ENCODE measurements at regions not wholly inside any gene's neighbourhood (a gene's known extent, or its start where the extent isn't known, plus 50 kb on each side); places are given as distances from the start of the nearest gene placed in this dataset.
A peak's percentile ranks its signal among the peaks of the same experiment; 100 is the strongest.

DNA sequence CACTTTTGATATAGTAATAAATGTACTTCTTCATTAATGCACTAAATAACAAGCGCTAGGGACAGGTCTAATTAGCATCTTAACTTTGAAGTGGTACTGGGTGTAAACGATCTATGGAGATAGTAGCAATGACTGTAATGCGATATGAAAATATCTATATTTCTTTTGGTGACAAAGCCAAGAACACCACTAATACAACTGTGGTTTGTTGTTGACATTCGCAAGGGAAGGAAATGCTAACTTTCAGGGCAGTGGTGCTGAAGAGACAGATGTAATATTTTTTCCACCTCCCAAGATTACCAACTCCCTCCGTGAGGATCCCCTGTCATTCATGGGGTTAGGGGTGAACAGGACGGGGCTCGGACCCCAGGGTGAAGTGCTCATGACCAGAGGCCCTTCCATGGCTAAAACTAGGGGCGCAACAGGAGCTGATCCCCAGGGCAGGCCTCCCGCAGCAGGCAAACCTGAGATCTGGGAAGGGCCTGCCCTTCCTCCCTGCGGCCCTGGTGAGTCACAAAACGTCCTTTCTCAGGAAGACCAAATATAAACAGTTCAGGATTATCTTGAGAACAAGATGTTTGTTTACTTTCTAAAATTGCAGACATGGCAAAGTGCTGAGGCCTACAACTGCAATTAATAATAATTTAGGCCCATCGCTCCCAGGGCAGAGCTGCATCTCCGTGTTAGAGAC is 65.0 kb upstream of the TOX2 start:
- no peak for DNase-seq (ENCODE audit: low read depth in 6 of 9, low spot score in 9 of 9)
- Histone ChIP-seq H3K36me3 (ENCODE audit: control insufficient read depth in 2 of 2, insufficient read depth in 2 of 2, low read length in 1 of 2) (no peaks in the 10 kb centered on the region), H3K9me3 (ENCODE audit: control insufficient read depth in 2 of 2, insufficient read depth in 1 of 2, low read length in 1 of 2) (no peaks in the 10 kb centered on the region), H3K27ac (ENCODE audit: low read depth in 1 of 2, low read length in 1 of 2) (no peak overlapping the region), H3K4me3 (ENCODE audit: low read length in 2 of 2) (no peak overlapping the region), H3K4me1 (ENCODE audit: control insufficient read depth in 2 of 2, insufficient read depth in 2 of 2, low read length in 2 of 2) (peaks cover 4 to 13% of the 10 kb centered on the region in 2 donors), H3K27me3 (ENCODE audit: control insufficient read depth in 2 of 2, insufficient read depth in 1 of 2, low read length in 1 of 2) (no peaks in the 10 kb centered on the region)
- WGBS, result 92% methylated on average over 13 of the region's 13 CpGs

DNA sequence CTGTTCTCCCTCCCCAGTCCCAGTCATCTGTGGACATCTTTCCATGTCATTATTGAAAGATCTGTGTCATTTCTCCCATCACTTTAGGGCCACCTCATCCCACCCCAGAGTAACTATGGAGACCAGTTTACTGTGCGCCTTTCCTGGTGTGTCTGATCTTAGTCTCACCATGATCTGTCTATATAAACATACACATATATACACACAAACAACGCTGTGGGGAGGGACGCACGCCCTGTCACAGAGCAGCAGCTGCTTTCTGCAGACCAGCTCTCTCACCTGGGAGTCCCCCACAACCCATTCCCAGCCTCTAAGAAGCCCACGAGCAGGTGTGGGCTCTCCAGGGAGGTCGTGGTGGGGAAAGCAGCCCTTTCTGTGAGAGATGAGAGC is 68.1 kb upstream of the TOX2 start:
- Histone ChIP-seq H3K4me1 (ENCODE audit: control insufficient read depth in 2 of 2, insufficient read depth in 2 of 2, low read length in 2 of 2) (peaks cover 4 to 15% of the 10 kb centered on the region in 2 donors), H3K27ac (ENCODE audit: low read depth in 1 of 2, low read length in 1 of 2) (no peak overlapping the region), H3K27me3 (ENCODE audit: control insufficient read depth in 2 of 2, insufficient read depth in 1 of 2, low read length in 1 of 2) (no peaks in the 10 kb centered on the region), H3K36me3 (ENCODE audit: control insufficient read depth in 2 of 2, insufficient read depth in 2 of 2, low read length in 1 of 2) (no peaks in the 10 kb centered on the region), H3K4me3 (ENCODE audit: low read length in 2 of 2) (no peak overlapping the region), H3K9me3 (ENCODE audit: control insufficient read depth in 2 of 2, insufficient read depth in 1 of 2, low read length in 1 of 2) (no peaks in the 10 kb centered on the region)
- 68% methylated on average over 6 of the region's 6 CpGs for WGBS
- peak in 2 of 9 donors; percentile 5 to 13 for DNase-seq (ENCODE audit: low read depth in 6 of 9, low spot score in 9 of 9)

DNA sequence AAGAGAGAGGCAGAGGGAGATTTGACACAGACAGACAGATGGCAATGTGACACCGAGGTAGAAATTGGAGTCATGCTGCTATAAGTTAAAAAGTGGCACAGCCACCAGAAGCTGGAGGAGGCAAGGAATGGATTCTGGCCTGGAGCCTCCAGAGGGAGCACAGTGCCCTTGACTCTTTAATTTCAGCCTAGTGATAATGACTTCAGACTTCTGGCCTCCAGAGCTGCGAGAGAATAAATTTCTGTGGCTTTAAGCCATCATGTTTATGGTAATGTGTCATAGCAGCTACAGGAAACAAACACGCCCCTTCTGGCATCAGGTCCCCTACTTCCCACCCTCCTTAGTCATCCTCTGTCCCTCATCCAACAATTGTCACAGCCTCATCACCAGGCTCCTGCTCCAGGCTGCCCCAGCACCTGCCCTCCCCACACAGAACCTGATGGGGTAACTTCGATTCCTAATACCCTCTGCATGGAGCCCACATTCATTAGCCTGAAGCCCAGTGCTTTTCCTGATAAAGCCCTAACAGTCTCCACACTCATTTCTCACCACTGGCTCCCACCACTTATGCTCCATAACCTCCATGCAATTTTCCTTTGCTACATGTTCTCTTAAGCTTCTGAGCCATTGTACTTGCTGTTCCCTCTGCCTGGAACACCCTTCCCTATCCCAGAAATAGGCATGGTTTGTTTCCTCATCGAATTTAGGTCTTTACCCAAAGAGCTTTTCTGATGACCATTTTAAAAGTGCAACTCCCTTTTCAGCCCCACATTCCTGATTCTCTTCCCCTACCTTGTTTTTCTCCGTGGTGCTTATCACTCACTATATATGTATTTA is 69.7 kb upstream of the TOX2 start:
- DNase-seq (ENCODE audit: low read depth in 6 of 9, low spot score in 9 of 9), result peak in 1 of 9 donors; percentile 7
- WGBS, result 56% methylated on average over 6 of the region's 6 CpGs
- Histone ChIP-seq H3K27me3 (ENCODE audit: control insufficient read depth in 2 of 2, insufficient read depth in 1 of 2, low read length in 1 of 2) (peaks cover 0 to 3% of the 10 kb centered on the region in 2 donors), H3K9me3 (ENCODE audit: control insufficient read depth in 2 of 2, insufficient read depth in 1 of 2, low read length in 1 of 2) (no peaks in the 10 kb centered on the region), H3K36me3 (ENCODE audit: control insufficient read depth in 2 of 2, insufficient read depth in 2 of 2, low read length in 1 of 2) (no peaks in the 10 kb centered on the region), H3K4me1 (ENCODE audit: control insufficient read depth in 2 of 2, insufficient read depth in 2 of 2, low read length in 2 of 2) (peaks cover 4 to 24% of the 10 kb centered on the region in 2 donors), H3K27ac (ENCODE audit: low read depth in 1 of 2, low read length in 1 of 2) (peak overlapping the region in 1 of 2 donors; percentile 26), H3K4me3 (ENCODE audit: low read length in 2 of 2) (no peak overlapping the region)

DNA sequence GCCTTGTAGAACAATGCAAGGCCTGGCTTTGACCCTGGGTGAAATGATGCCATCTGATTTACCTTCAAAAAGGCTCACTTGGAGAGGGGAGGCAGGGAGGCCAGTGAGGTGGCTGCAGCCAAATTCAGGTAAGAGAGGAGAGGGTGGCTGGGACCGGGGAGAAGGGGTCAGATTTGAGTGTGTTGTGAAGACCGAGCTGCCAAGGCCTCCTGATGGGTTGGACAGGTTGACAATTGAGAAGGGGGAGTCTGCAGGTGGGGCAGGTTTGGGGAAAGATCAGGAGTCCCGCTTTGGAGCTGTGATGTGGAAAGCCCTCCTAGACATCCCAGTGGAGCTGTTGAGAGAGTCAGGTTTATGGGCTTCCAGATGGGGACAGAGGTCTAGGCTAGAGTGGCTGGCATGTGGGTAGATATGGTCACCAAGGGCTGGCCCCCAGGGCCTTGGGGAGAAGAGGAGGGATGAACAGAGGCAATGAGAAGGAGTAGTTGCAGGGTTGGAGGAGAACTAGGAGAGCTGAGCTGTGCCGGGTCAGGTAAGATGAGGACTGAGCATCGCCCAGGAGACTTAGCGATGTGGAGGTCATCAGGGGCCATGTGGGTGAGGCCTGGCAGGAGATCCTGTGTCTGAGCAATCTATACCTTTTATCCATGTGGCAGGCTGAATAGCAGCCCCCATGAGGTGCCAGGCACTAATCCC is 70.5 kb upstream of the TOX2 start:
- Histone ChIP-seq H3K4me3 (ENCODE audit: low read length in 2 of 2) (no peak overlapping the region), H3K27me3 (ENCODE audit: control insufficient read depth in 2 of 2, insufficient read depth in 1 of 2, low read length in 1 of 2) (peaks cover 0 to 3% of the 10 kb centered on the region in 2 donors), H3K4me1 (ENCODE audit: control insufficient read depth in 2 of 2, insufficient read depth in 2 of 2, low read length in 2 of 2) (peaks cover 4 to 24% of the 10 kb centered on the region in 2 donors), H3K27ac (ENCODE audit: low read depth in 1 of 2, low read length in 1 of 2) (no peak overlapping the region), H3K36me3 (ENCODE audit: control insufficient read depth in 2 of 2, insufficient read depth in 2 of 2, low read length in 1 of 2) (no peaks in the 10 kb centered on the region), H3K9me3 (ENCODE audit: control insufficient read depth in 2 of 2, insufficient read depth in 1 of 2, low read length in 1 of 2) (no peaks in the 10 kb centered on the region)
- WGBS, result 95% methylated on average over 6 of the region's 6 CpGs
- no peak for DNase-seq (ENCODE audit: low read depth in 6 of 9, low spot score in 9 of 9)

DNA sequence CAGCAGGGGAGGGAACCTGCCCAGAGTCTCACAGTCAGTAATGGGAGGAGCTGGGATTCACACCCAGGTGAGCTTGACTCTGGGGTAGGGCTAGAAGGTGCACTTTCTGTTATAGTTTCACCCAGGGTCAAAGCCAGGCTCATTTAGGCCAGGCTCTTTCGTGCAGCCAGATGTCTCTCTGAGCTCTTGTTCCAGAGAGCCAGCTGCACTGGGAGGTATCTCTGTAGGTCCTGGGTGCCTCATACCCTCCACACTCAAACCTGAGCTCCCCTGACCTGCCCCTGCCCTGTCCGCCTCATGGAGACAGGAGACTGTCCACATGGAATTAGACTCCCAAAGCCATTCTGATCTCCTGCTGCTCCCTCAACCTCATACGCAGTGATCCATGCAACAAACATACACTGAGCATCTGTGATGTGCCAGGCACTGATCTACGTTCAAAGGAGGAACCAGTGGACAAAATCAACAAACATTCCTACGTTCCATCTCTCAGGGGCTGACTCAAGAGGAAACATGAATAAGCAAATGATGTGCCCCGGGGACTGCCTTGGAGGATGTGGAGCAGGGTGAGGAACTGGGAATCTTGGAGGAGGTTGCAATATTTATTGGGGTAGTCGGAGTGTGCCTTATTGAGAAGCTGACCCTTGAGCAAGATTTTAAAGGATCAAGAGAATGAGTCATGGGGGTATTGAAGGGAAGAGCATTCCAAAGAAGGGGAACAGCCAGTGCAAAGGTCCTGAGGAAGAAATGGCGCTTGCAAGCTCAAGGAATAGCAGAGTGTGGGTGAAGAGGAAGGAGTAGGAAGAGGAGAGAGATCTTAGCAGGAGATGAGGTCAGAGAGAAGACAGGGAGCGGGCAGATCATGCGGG is 71.3 kb upstream of the TOX2 start:
- no peak for DNase-seq (ENCODE audit: low read depth in 6 of 9, low spot score in 9 of 9)
- H3K27ac ChIP-seq (ENCODE audit: low read depth in 1 of 2, low read length in 1 of 2), result no peak overlapping the region
- peaks cover 4 to 24% of the 10 kb centered on the region in 2 donors for H3K4me1 ChIP-seq (ENCODE audit: control insufficient read depth in 2 of 2, insufficient read depth in 2 of 2, low read length in 2 of 2)
- H3K36me3 ChIP-seq (ENCODE audit: control insufficient read depth in 2 of 2, insufficient read depth in 2 of 2, low read length in 1 of 2), result no peaks in the 10 kb centered on the region
- H3K9me3 ChIP-seq (ENCODE audit: control insufficient read depth in 2 of 2, insufficient read depth in 1 of 2, low read length in 1 of 2), result no peaks in the 10 kb centered on the region
- H3K27me3 ChIP-seq (ENCODE audit: control insufficient read depth in 2 of 2, insufficient read depth in 1 of 2, low read length in 1 of 2), result peaks cover 0 to 5% of the 10 kb centered on the region in 2 donors
- H3K4me3 ChIP-seq (ENCODE audit: low read length in 2 of 2), result no peak overlapping the region
- WGBS, result 87% methylated on average over 10 of the region's 10 CpGs

DNA sequence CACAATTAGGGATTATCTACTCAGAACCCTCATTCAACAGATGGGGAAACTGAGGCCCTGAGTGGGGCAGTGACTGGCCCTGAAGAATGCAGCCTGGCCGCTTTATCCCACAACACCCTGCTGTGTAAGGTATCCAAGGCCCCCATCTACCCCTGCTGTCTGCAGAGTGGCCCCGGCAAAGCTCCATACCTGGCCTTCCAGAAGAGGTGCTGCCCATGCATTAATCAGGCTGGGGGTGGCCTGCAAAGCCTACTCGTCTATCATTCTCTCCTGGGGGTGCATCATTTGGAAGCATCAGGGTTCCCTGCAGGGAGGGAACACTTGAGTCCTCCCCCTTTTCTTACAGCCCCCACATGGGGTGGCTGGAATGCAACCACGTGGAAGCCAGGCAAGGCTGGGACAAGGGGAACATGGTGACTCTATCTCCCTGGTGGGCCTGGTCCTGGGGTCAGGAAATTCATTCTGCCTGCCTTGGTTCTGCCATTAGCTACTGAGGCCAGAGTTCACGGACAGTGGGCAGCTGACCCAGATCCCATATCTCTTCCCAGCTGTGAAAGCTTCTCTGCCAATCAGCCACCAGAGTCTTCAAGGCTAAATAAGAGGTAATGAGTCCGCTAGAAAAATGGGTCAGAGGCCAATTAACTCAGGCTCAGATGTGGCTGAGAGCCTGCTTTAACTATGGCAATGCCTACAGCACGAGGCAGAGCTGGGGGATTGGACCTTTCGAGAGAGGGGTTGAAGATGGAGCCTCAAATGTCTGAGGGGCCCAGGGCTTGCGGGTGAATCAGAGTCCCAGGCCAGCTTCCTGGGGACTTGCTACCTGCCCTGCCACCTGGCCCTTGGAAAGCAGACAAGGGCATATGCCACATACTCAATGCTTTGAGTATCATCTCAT is 72.3 kb upstream of the TOX2 start:
- Histone ChIP-seq H3K27ac (ENCODE audit: low read depth in 1 of 2, low read length in 1 of 2) (no peak overlapping the region), H3K4me1 (ENCODE audit: control insufficient read depth in 2 of 2, insufficient read depth in 2 of 2, low read length in 2 of 2) (peaks cover 4 to 24% of the 10 kb centered on the region in 2 donors)
- 86% methylated on average over 9 of the region's 9 CpGs for WGBS

DNA sequence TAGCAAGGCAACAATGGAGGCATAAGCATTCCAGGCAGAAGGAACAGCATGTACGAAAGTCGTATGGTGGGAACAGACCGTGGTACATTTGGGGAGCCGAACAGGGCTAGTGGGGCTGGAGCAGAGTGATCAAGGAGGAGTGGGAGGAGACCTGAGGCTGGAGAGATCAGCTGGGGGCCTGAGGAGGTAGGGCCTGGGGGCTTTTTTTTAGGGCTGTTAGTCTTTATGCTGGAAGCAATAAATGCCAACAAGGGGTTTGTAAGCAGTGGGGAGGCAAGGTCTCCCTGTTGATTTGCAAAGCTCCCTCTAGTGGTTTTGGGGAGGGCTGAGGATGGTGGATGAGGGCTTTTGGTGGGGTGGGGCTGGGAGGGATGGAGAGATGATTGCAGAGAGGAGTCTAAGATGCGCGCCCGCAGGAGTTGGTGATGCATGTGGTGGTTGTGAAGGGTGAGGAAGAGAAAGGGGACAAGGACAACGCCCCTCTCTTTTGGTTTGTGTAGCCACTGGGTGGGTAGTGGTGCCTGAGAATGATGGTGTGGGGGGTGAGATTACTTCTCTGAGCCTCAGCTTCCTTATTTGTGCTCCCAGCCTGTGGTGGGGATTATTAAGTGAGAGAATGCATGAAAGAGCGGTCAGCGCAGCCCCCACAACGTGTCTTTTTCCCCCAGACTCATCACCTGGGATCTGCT is 74.1 kb upstream of the TOX2 start:
- peak in 7 of 9 donors; percentile 22 to 70 (median 36) for DNase-seq (ENCODE audit: low read depth in 6 of 9, low spot score in 9 of 9)
- Histone ChIP-seq H3K9me3 (ENCODE audit: control insufficient read depth in 2 of 2, insufficient read depth in 1 of 2, low read length in 1 of 2) (no peaks in the 10 kb centered on the region), H3K27me3 (ENCODE audit: control insufficient read depth in 2 of 2, insufficient read depth in 1 of 2, low read length in 1 of 2) (peaks cover 0 to 8% of the 10 kb centered on the region in 2 donors), H3K4me1 (ENCODE audit: control insufficient read depth in 2 of 2, insufficient read depth in 2 of 2, low read length in 2 of 2) (peaks cover 4 to 13% of the 10 kb centered on the region in 2 donors), H3K4me3 (ENCODE audit: low read length in 2 of 2) (no peak overlapping the region), H3K27ac (ENCODE audit: low read depth in 1 of 2, low read length in 1 of 2) (no peak overlapping the region), H3K36me3 (ENCODE audit: control insufficient read depth in 2 of 2, insufficient read depth in 2 of 2, low read length in 1 of 2) (no peaks in the 10 kb centered on the region)
- WGBS, result 69% methylated on average over 11 of the region's 11 CpGs

More for the DNA sequence above, 72.3 kb upstream of the TOX2 start:
- Histone ChIP-seq H3K36me3 (ENCODE audit: control insufficient read depth in 2 of 2, insufficient read depth in 2 of 2, low read length in 1 of 2) (no peaks in the 10 kb centered on the region), H3K4me3 (ENCODE audit: low read length in 2 of 2) (no peak overlapping the region), H3K9me3 (ENCODE audit: control insufficient read depth in 2 of 2, insufficient read depth in 1 of 2, low read length in 1 of 2) (no peaks in the 10 kb centered on the region), H3K27me3 (ENCODE audit: control insufficient read depth in 2 of 2, insufficient read depth in 1 of 2, low read length in 1 of 2) (peaks cover 0 to 8% of the 10 kb centered on the region in 2 donors)
- DNase-seq (ENCODE audit: low read depth in 6 of 9, low spot score in 9 of 9), result no peak
